GM12864 (cell line): ENCODE measurements at regions not wholly inside any gene's neighbourhood (a gene's known extent, or its start where the extent isn't known, plus 50 kb on each side); places are given as distances from the start of the nearest gene placed in this dataset.

Source experiments
- DNase-seq: peaks from one replicate; pipeline ENCODE4 v3.0.0-alpha.2; 2011; ENCODE audit warnings: low read depth
- H3K4me3 ChIP-seq: 2 replicates; pipeline ENCODE4 v1.5.1; 2011; ENCODE audit warnings: mild to moderate bottlenecking, low read depth, low read length, control low read depth
- CTCF ChIP-seq: IDR thresholded peaks from 2 replicates; pipeline ENCODE4 v1.5.1; 2011; ENCODE audit warnings: low read depth, mild to moderate bottlenecking, moderate library complexity, low read length, control low read depth, inconsistent platforms; ENCODE audit errors: missing control alignments

- DNase-seq = no peak
- TF ChIP-seq CTCF = no peak
- no peak overlapping the region for H3K4me3 ChIP-seq
Measured at GRCh38 chr14:42541535-42542001, 934.9 kb downstream of the LRFN5 start.

- TF ChIP-seq CTCF = no peak
- H3K4me3 ChIP-seq = no peak overlapping the region
- no peak for DNase-seq
Measured at GRCh38 chr14:42535397-42535796, 928.7 kb downstream of the LRFN5 start.

- no peak for TF ChIP-seq CTCF
- no peak for DNase-seq
- H3K4me3 ChIP-seq = no peak overlapping the region
Measured at GRCh38 chr14:42533476-42533875, 926.8 kb downstream of the LRFN5 start.

GRCh38 chr14:42532194-42532593 is 925.5 kb downstream of the LRFN5 start:
- H3K4me3 ChIP-seq = no peak overlapping the region
- no peak for TF ChIP-seq CTCF
- no peak for DNase-seq

GRCh38 chr14:42527141-42527540 is 920.5 kb downstream of the LRFN5 start:
- TF ChIP-seq CTCF = no peak
- no peak overlapping the region for H3K4me3 ChIP-seq
- DNase-seq = no peak

GRCh38 chr14:42523666-42524065 is 917.0 kb downstream of the LRFN5 start:
- no peak overlapping the region for H3K4me3 ChIP-seq
- TF ChIP-seq CTCF = no peak
- DNase-seq = no peak

GRCh38 chr14:42517806-42518500 is 911.3 kb downstream of the LRFN5 start:
- H3K4me3 ChIP-seq = no peak overlapping the region
- no peak for TF ChIP-seq CTCF
- DNase-seq = no peak
